ENCODE measurements at regions not wholly inside any gene's neighbourhood (a gene's known extent, or its start where the extent isn't known, plus 50 kb on each side); places are given as distances from the start of the nearest gene placed in this dataset.
"Not testable (repeated sequence)": the region's sequence is repeated elsewhere in the genome, so short reads cannot be mapped to it uniquely, and the experiment has no call there.

GRCh38 chr4:33429971-33430370 lies 2709.8 kb downstream of the PCDH7 start:
- DNase-seq, result no peak

- DNase-seq, result no peak
Observed at GRCh38 chr4:33437406-33437805, 2717.2 kb downstream of the PCDH7 start.

DNA sequence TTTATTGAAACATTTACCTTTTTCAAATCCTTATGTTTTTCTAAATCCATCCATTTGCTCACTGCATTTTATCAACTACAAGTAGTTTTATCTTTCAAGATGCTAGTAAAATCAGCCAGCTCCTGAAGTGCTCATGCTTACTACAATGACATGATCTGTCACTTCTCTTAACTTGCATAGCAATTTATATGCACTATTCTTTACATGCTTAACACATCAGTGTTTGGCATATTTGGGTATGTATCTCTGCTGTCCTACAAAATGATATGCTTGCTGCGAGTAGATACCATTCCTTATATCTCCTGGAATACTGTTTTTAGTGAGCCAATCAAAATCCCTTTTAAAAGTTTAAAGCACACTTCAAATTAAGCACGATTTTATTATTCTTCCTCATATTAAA lies 2726.8 kb downstream of the PCDH7 start:
- no peak for DNase-seq

DNA sequence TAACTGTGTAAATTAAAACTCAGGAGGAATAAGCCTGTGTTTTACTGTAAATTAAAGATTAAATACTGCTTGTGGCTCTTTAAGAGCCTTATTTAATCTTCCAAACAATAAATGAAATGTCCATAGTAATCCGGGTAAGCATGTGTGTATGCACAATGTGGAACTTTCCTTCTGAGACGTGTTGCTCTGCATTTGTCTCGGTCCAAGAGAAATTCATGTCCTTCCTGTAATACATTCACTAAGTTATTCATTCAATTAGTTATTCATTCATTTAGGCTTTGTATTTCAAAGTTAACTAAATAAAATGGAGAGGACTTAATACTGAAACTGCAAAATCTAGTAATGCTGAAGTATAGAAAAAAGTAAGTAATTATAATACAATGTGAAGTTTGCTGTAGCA lies 2728.8 kb downstream of the PCDH7 start:
- no peak for DNase-seq

GRCh38 chr4:33453436-33453835 lies 2733.3 kb downstream of the PCDH7 start:
- DNase-seq, result no peak

DNA sequence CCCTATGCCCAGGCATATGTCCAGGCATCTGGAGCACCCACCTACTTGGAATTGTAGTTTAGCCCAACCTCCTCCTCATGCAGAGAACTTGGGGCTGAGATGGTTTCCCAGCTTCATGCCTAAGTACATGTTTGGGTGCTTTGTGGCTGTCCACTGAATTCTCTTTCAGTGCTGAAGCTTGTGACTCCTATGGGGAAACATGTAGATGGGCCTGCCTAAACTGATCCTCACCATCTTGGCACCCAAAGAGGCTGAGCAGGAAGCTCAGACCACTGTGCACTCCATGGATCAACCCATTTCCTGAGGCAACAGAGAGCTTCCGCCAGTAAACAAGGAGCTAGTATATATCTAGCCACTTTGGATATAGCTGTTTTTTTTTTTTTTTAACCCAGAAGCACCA lies 2733.7 kb downstream of the PCDH7 start:
- no peak for DNase-seq

DNA sequence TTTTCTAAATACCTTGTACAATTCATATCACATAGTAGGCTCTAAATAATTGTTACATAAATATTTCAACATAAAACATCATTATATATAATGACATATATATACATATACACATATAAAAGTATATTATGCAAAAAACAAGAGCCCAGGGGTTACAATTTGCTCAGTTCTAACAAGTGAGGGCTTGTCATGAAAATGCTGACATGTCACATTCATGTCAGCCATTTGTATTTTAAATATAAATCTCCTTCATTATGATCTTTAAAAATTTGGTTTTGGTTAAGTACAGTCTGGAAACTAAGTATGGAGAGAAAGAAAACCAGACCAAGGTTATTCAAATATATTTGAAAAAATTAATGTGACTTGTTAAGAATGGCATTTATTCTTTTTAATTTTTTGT lies 2745.4 kb downstream of the PCDH7 start:
- no peak for DNase-seq

GRCh38 chr4:33467291-33467690 lies 2747.1 kb downstream of the PCDH7 start:
- no peak for DNase-seq

DNA sequence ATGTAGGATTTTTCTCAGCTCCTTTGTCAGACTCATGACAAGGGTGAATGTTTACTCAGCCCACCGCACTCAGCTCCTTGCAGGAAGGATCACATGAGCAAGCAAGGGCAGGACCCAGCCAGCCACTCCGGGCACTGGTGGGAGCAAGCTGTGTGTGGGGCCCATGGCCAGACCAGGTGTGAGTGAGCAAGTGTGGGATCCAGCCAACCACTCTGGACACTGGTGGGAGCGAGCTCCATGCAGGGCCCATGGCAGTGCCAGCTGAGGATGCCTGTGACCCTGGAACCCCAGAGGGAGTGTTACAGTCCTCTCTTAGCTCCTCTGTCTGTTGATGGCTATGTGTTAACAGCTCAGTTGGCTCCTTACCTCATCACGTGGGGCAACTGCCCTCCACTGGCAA lies 2750.6 kb downstream of the PCDH7 start:
- no peak for DNase-seq

DNA sequence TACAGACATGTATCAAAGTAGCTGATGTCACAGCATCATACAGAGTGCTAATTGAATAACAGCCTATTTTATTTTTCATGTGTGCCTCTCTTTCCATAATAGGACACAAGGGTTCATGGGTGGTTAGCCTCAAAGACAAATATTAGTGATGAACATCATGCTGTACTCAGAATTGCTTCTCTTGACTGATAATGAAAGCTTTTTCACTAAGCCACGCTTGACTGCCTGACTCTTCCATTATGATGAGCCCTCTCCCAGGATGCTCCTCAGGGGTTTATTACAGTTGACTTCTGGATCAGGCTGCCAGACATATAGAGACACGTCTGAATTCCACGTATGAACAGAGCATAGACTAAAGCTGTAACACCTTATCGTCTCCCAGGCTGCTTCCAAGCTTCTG lies 2757.5 kb downstream of the PCDH7 start:
- DNase-seq, result no peak

GRCh38 chr4:33482773-33483172 lies 2761.5 kb downstream of the ARAP2 start:
- no peak for DNase-seq

GRCh38 chr4:33485111-33485510 lies 2759.2 kb downstream of the ARAP2 start:
- DNase-seq, result no peak

DNA sequence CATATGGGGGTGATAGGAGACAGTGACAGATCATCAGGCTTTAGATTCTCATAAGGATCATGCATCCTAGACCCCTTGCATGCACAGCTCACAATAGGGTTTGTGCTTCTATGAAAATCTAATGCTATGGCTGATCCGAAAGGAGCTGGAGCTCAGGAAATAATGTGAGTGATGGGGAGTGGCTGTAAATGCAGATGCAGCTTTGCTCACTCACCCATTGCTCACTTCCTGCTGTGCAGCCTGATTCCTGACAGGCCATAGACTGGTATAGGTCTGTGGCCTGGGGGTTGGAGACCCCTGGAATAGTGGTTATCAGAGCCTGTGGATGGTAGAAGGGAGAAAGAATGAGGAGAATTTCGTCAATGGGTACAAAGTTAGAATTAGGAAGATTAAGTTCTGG lies 2751.1 kb downstream of the ARAP2 start:
- no peak for DNase-seq

DNA sequence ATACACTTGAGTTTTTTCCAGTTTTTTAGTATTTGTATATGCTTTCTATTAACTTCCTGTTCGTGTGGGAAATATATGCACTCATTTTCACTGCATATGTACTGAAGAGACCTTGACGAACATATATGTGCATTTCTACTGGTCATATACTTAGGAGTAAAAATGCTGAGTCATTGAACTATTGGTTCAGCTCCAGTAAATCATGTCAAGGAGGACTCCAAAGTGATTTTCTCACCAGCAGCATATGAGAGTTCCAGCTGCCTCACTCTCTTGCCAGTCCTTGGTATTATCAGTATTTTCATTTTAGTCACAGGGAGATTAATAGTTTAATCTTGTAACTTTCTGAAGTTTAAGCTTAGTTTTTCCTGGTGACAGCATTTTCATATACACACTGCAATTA lies 2750.2 kb downstream of the ARAP2 start:
- DNase-seq, result no peak

GRCh38 chr4:33501587-33501986 lies 2742.7 kb downstream of the ARAP2 start:
- DNase-seq, result not testable (repeated sequence)

- no peak for DNase-seq
Observed at GRCh38 chr4:33512397-33512796, 2731.9 kb downstream of the ARAP2 start.

GRCh38 chr4:33518856-33519255 lies 2725.5 kb downstream of the ARAP2 start:
- no peak for DNase-seq

- no peak for DNase-seq
Observed at GRCh38 chr4:33532821-33533220, 2711.5 kb downstream of the ARAP2 start.

GRCh38 chr4:33536898-33537297 lies 2707.4 kb downstream of the ARAP2 start:
- DNase-seq, result no peak

- no peak for DNase-seq
Observed at GRCh38 chr4:33537527-33537926, 2706.8 kb downstream of the ARAP2 start.

DNA sequence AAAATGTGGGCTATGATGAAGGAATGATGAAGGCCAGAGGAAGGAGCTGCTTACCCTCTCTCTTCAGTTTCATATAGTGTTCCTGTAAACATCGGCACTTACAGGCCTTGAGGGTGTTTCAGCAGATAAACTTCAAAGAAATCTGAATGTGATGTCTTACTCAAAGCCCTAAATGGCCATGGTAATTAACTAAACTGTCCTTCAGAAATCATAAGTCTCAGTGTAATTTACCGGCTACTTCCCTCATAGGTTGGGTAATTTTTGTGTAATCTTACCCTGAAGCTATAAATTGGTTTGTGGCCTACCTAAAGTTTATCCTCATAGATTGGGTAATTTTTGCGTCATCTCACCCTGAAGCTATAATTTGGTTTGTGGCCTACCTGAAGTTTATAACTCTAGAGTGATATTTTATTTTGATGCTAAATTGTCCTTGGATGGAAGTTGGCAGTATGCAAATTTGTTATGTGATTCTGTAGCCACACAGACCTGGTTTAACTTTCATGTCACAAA lies 2700.3 kb downstream of the ARAP2 start:
- DNase-seq, result no peak

- no peak for DNase-seq
Observed at GRCh38 chr4:33551244-33551643, 2693.1 kb downstream of the ARAP2 start.

DNA sequence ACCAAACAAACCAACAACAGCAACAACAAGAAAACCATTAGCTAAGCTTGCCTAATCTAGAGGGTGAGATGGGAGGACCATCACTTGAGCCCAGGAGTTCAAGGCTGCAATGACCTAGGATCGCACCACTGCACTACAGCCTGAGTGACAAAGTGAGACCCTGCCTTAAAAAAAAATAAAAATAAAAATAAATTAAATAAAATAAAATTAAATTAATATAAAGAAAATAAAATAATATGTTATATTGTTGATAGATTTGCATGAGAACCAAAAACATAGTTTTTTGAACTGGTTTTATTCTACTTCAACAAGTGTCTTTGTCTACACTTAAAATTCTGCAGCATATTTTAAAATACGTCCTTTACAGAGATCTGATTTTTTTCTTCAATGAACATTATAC lies 2683.1 kb downstream of the ARAP2 start:
- DNase-seq, result no peak

DNA sequence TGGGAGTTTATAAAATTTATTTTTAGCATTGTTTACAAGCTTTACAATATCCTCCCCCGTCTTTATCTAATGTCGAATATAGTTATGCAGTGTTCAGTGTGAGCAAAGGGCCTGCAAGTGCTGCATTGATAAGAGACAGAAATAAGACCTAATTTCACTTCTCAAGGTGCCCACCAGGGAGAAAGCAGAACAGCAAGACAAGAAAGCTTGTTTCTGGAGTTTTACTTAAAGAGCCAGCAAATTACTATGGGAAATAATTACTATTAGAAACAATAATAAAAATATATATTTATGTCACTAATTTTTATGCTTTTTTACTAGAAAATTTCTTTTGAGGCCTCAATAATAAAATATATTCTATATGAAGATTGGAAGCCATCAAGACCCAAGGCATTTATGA lies 2677.7 kb downstream of the ARAP2 start:
- no peak for DNase-seq

DNA sequence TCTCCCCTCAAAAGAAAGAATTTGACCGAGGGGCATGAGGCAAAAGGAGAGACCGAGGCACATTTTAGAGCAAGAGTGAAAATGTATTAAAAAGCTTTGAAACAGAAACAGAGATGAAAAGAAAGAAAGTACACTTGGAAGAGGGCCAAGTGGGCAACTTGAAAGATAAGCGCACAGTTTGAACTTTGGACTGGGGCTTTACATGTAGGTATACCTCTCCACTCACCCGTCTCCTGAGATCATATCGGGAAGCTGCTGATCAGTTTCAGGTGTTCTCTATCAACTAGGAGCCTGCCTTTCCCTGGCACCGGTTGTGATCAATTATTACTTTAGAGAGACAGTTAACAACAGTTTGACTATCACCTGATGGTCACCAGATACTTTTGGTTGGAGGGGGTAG lies 2666.5 kb downstream of the ARAP2 start:
- DNase-seq, result no peak

DNA sequence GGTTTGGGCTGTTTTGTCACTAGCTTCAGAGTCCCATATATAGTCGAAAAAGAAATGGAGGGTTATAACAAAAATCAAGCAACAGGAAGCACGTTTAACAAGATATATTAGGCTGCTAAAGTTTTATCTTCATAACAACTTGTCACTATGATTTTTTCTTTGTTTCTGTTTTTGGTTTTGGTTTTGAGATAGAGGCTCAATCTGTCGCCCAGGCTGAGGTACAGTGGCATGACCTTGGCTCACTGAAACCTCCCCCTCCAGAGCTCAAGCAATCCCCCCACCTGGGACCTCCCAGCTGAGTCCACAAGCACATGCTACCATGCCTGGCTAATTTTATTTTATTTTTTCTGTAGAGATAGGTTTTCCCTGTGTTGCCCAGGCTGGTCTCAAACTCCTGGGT lies 2664.4 kb downstream of the ARAP2 start:
- no peak for DNase-seq
